HG03442 (cell line): ENCODE measurements at regions not wholly inside any gene's neighbourhood (a gene's known extent, or its start where the extent isn't known, plus 50 kb on each side); places are given as distances from the start of the nearest gene placed in this dataset.
"Not testable (repeated sequence)": the region's sequence is repeated elsewhere in the genome, so short reads cannot be mapped to it uniquely, and the experiment has no call there.

Source experiments
- ATAC-seq: cut with Tn5 transposase; IDR thresholded peaks from one replicate; pipeline ENCODE4 v1.9.1; 2021; ENCODE audit warnings: mild to moderate bottlenecking, moderate library complexity; ENCODE audit not compliant: unreplicated experiment

- ATAC-seq = no peak
Measured at GRCh38 chr2:194343167-194343566, 1313.9 kb upstream of the SLC39A10 start.

GRCh38 chr2:194332799-194333490 lies 1324.1 kb upstream of the SLC39A10 start:
- ATAC-seq = no peak

- no peak for ATAC-seq
Measured at GRCh38 chr2:194328456-194328855, 1328.6 kb upstream of the SLC39A10 start.

GRCh38 chr2:194327196-194327888 lies 1329.7 kb upstream of the SLC39A10 start:
- ATAC-seq = no peak

GRCh38 chr2:194323740-194324139 lies 1333.3 kb upstream of the SLC39A10 start:
- ATAC-seq = no peak

GRCh38 chr2:194320520-194320919 lies 1336.5 kb upstream of the SLC39A10 start:
- no peak for ATAC-seq

- peak; percentile 79 for ATAC-seq
Measured at GRCh38 chr2:194319222-194319992, 1337.6 kb upstream of the SLC39A10 start.

- no peak for ATAC-seq
Measured at GRCh38 chr2:194314042-194314441, 1343.0 kb upstream of the SLC39A10 start.

GRCh38 chr2:194304191-194304590 lies 1352.8 kb upstream of the SLC39A10 start:
- ATAC-seq = no peak

GRCh38 chr2:194301946-194302345 lies 1355.1 kb upstream of the SLC39A10 start:
- ATAC-seq = no peak

GRCh38 chr2:194294156-194294555 lies 1362.9 kb upstream of the SLC39A10 start:
- ATAC-seq = no peak

- ATAC-seq = no peak
Measured at GRCh38 chr2:194291104-194291503, 1365.9 kb upstream of the SLC39A10 start.

- ATAC-seq = no peak
Measured at GRCh38 chr2:194289712-194290346, 1367.2 kb upstream of the SLC39A10 start.

GRCh38 chr2:194276667-194277066 lies 1380.4 kb upstream of the SLC39A10 start:
- not testable (repeated sequence) for ATAC-seq

- ATAC-seq = no peak
Measured at GRCh38 chr2:194271293-194271961, 1385.6 kb upstream of the SLC39A10 start.

GRCh38 chr2:194270648-194271047 lies 1386.4 kb upstream of the SLC39A10 start:
- ATAC-seq = no peak

- ATAC-seq = no peak
Measured at GRCh38 chr2:194264586-194264985, 1392.4 kb upstream of the SLC39A10 start.

GRCh38 chr2:194260185-194260584 lies 1396.8 kb upstream of the SLC39A10 start:
- no peak for ATAC-seq

GRCh38 chr2:194257095-194257494 lies 1399.9 kb upstream of the SLC39A10 start:
- no peak for ATAC-seq

GRCh38 chr2:194253528-194254259 lies 1403.3 kb upstream of the SLC39A10 start:
- ATAC-seq = no peak
